NT2/D1 (cell line): ENCODE measurements at regions not wholly inside any gene's neighbourhood (a gene's known extent, or its start where the extent isn't known, plus 50 kb on each side); places are given as distances from the start of the nearest gene placed in this dataset.
"Not testable (repeated sequence)": the region's sequence is repeated elsewhere in the genome, so short reads cannot be mapped to it uniquely, and the experiment has no call there.

ENCODE experiments used
- DNase-seq: peaks from one replicate; pipeline ENCODE4 v3.0.0-alpha.2; 2011; ENCODE audit warnings: low read depth, low spot score
- H3K27me3 ChIP-seq: 2 replicates; pipeline ENCODE4 v1.6.0; 2011; ENCODE audit warnings: mild to moderate bottlenecking; ENCODE audit not compliant: insufficient read length, insufficient read depth
- H3K36me3 ChIP-seq: 2 replicates; pipeline ENCODE4 v1.6.1; 2011; ENCODE audit warnings: mild to moderate bottlenecking, low read length, mixed read lengths; ENCODE audit not compliant: insufficient read depth, insufficient read length
- H3K4me1 ChIP-seq: 2 replicates; pipeline ENCODE4 v1.5.1; 2011; ENCODE audit not compliant: insufficient read depth, insufficient read length
- H3K4me3 ChIP-seq: 2 replicates; pipeline ENCODE4 v1.5.1; 2011; ENCODE audit warnings: low read depth; ENCODE audit not compliant: insufficient read length
- H3K9ac ChIP-seq: 2 replicates; pipeline ENCODE4 v1.6.0; 2011; ENCODE audit warnings: low read depth; ENCODE audit not compliant: insufficient read length
- H3K9me3 ChIP-seq: 2 replicates; pipeline ENCODE4 v1.5.1; 2011; ENCODE audit warnings: mild to moderate bottlenecking, low read length; ENCODE audit not compliant: insufficient read depth
- SUZ12 ChIP-seq: IDR thresholded peaks from 2 replicates; pipeline ENCODE4 v1.6.1; 2011; ENCODE audit not compliant: insufficient read length, insufficient read depth; ENCODE audit errors: extremely low read depth
- YY1 ChIP-seq: IDR thresholded peaks from 2 replicates; pipeline ENCODE4 v1.6.1; 2011; ENCODE audit not compliant: insufficient read length, insufficient read depth
- ZNF274 ChIP-seq: IDR thresholded peaks from 2 replicates; pipeline ENCODE4 v1.6.1; 2011; ENCODE audit warnings: mild to moderate bottlenecking, low read depth, low read length

DNA sequence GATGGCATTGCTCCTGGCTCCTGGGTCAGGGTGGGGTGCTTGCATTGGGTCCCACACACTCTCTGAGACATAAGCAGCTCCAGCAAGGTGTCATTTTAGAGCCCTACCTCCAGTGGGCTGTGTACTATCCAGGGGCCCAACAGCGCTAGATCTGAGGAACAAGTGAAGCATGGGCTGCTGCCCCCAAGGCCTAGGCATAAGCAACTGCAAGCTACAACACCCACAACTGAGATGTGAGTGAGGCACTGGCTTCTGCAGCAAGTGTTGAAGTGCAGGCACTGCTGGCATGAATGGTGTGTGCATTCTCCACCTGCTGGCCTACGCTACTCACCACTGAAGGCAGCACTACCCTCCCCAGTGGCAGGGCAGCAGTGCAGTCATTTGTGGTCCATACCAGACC lies 81.0 kb upstream of the STK39 start:
- no peak overlapping the region for H3K4me3 ChIP-seq
- no peak overlapping the region for H3K9ac ChIP-seq
- no peaks in the 10 kb centered on the region for H3K27me3 ChIP-seq
- H3K4me1 ChIP-seq, result no peaks in the 10 kb centered on the region
- no peak for TF ChIP-seq YY1
- H3K9me3 ChIP-seq, result no peaks in the 10 kb centered on the region; the same call in 1 of the 2 replicates
- DNase-seq, result no peak
- H3K36me3 ChIP-seq, result no peaks in the 10 kb centered on the region

DNA sequence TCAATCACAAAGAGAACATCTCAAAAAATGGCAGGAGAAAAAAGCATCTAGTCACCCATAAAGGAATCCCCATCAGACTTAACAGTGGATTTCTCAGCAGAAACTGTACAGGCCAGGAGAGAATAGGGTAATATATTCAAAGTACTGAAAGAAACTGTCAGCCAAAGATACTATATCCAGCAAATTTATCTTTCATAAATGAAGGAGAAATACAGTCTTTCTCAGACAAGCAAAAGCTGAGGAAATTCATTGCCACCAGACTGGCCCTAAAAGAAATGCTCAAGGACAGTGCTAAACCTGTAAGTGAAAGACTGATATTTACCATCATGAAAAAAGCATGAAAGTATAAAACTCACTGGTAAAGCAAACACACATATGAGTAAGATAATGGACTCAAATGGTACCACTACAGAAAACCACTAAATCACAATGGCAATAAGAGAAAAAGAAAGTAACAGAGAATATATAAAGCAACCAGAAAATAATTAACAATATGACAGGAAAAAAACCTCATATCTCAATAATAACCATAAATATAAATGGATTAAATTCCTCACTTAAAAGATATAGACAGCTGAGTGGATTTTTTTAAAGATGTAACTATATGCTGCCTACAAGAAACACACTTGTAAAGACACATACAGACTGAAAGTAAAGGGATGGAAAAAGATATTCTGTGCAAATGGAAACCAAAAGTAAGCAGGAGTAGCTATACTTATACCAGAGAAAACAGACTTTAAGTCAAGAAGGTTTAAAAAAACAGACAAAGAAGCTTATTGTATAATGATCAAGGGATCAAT lies 83.4 kb upstream of the STK39 start:
- no peaks in the 10 kb centered on the region for H3K4me1 ChIP-seq

GRCh38 chr2:168335254-168335653 lies 87.9 kb upstream of the STK39 start:
- H3K27me3 ChIP-seq, H3K9ac ChIP-seq, H3K4me3 ChIP-seq, DNase-seq, H3K36me3 ChIP-seq, H3K4me1 ChIP-seq, H3K9me3 ChIP-seq: not testable (repeated sequence)

More for the DNA sequence above, 83.4 kb upstream of the STK39 start:
- H3K36me3 ChIP-seq, result no peaks in the 10 kb centered on the region
- no peak for DNase-seq
- H3K27me3 ChIP-seq, result no peaks in the 10 kb centered on the region
- no peak overlapping the region for H3K4me3 ChIP-seq
- no peak for TF ChIP-seq ZNF274
- no peak for TF ChIP-seq SUZ12
- TF ChIP-seq YY1, result no peak
- no peak overlapping the region for H3K9ac ChIP-seq
- H3K9me3 ChIP-seq, result no peaks in the 10 kb centered on the region; the same call in 1 of the 2 replicates

- Histone ChIP-seq H3K4me1 (no peaks in the 10 kb centered on the region), H3K9ac (no peak overlapping the region), H3K36me3 (no peaks in the 10 kb centered on the region), H3K4me3 (no peak overlapping the region), H3K27me3 (no peaks in the 10 kb centered on the region), H3K9me3 (no peaks in the 10 kb centered on the region)
- TF ChIP-seq ZNF274 (no peak), SUZ12 (no peak)
- no peak for DNase-seq
Observed at GRCh38 chr2:168336786-168337388, 89.5 kb upstream of the STK39 start.

- H3K4me3 ChIP-seq, result no peak overlapping the region
- no peaks in the 10 kb centered on the region for H3K36me3 ChIP-seq
- no peak for DNase-seq
- H3K9ac ChIP-seq, result no peak overlapping the region
- TF ChIP-seq ZNF274 (no peak), YY1 (no peak), SUZ12 (no peak)
- H3K4me1 ChIP-seq, result no peaks in the 10 kb centered on the region
- H3K27me3 ChIP-seq, result no peaks in the 10 kb centered on the region
- H3K9me3 ChIP-seq, result no peaks in the 10 kb centered on the region
Observed at GRCh38 chr2:168338292-168338691, 90.9 kb upstream of the STK39 start.

DNA sequence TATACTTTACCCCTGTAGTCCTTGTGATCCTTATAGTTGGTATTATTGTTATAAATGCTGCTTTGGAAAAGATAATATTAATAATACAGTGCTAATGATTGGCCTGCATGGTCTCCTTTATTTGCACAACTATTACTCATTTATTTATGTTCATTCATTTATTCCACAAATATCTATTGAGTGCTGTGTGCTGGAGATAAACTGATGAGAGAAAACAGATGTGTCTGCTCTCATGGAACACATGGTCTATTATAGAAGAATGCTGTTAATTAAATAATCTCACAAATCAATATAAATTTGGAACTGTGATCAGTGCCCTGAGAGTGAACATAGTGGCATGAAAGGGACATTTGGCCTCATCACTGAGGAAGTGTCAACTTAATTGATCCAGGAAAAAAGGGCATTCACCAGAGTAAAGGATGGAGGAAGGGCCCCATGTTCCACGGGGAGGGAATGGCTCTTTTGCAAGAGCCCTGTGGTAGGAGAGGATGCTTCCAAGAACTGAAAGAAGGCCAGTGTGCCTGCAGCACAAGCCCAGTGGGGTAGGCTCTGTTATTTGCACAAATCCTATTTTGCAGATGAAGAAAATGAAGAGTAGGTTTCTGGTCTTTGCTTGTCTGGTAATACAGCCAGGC lies 91.5 kb upstream of the STK39 start:
- H3K9ac ChIP-seq, result no peak overlapping the region
- no peak for DNase-seq
- TF ChIP-seq ZNF274, result no peak
- TF ChIP-seq SUZ12, result no peak
- TF ChIP-seq YY1, result no peak
- no peak overlapping the region for H3K4me3 ChIP-seq
- H3K4me1 ChIP-seq, result no peaks in the 10 kb centered on the region
- no peaks in the 10 kb centered on the region for H3K9me3 ChIP-seq
- no peaks in the 10 kb centered on the region for H3K27me3 ChIP-seq
- no peaks in the 10 kb centered on the region for H3K36me3 ChIP-seq

GRCh38 chr2:168340931-168341330 lies 93.5 kb upstream of the STK39 start:
- no peak overlapping the region for H3K4me3 ChIP-seq
- H3K27me3 ChIP-seq, result no peaks in the 10 kb centered on the region
- no peaks in the 10 kb centered on the region for H3K9me3 ChIP-seq

More at GRCh38 chr2:168340931-168341330, 93.5 kb upstream of the STK39 start:
- no peak overlapping the region for H3K9ac ChIP-seq
- TF ChIP-seq YY1 (no peak), ZNF274 (no peak), SUZ12 (no peak)
- DNase-seq, result no peak
- no peaks in the 10 kb centered on the region for H3K4me1 ChIP-seq
- H3K36me3 ChIP-seq, result no peaks in the 10 kb centered on the region
